AG09319 (cell line): ENCODE measurements at regions not wholly inside any gene's neighbourhood (a gene's known extent, or its start where the extent isn't known, plus 50 kb on each side); places are given as distances from the start of the nearest gene placed in this dataset.

ENCODE experiments used
- DNase-seq: peaks from one replicate; pipeline ENCODE4 v3.0.0-alpha.2; 2010; ENCODE audit warnings: low read depth; ENCODE audit errors: extremely low read depth
- TF ChIP-seq, protein P1 (sequence below): IDR thresholded peaks from 2 replicates; pipeline ENCODE4 v1.5.1; 2011; ENCODE audit warnings: low read depth, mild to moderate bottlenecking, inconsistent platforms, low read length, moderate library complexity

- no peak for DNase-seq
- TF ChIP-seq, protein P1, sequence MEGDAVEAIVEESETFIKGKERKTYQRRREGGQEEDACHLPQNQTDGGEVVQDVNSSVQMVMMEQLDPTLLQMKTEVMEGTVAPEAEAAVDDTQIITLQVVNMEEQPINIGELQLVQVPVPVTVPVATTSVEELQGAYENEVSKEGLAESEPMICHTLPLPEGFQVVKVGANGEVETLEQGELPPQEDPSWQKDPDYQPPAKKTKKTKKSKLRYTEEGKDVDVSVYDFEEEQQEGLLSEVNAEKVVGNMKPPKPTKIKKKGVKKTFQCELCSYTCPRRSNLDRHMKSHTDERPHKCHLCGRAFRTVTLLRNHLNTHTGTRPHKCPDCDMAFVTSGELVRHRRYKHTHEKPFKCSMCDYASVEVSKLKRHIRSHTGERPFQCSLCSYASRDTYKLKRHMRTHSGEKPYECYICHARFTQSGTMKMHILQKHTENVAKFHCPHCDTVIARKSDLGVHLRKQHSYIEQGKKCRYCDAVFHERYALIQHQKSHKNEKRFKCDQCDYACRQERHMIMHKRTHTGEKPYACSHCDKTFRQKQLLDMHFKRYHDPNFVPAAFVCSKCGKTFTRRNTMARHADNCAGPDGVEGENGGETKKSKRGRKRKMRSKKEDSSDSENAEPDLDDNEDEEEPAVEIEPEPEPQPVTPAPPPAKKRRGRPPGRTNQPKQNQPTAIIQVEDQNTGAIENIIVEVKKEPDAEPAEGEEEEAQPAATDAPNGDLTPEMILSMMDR: no peak
Observed at GRCh38 chr10:91335147-91335546, 75.0 kb upstream of the HECTD2 start.

DNA sequence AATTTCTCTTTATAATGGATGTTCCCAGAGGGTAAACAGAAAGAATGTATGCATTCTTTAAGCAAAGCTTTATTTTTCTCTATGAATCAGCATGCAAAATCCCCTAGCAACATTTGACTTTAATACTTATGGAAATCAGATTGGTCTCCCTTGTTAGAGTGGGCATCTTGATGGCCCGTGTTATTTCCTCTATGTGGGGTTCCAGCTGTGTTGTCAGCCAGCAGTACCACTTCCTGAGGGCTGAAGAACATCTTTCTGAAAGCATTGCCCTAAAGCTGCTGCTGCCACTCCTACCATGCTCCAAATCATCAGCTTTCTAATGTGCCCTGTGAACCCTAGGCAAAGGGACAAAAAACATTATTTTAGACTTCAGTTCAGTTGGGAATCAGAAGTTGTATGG, 70.4 kb upstream of the HECTD2 start:
- no peak for DNase-seq
- TF ChIP-seq, protein P1: no peak

- TF ChIP-seq, protein P1: no peak
- peak; percentile 47 for DNase-seq
Observed at GRCh38 chr10:91340613-91341362, 69.4 kb upstream of the HECTD2 start.

DNA sequence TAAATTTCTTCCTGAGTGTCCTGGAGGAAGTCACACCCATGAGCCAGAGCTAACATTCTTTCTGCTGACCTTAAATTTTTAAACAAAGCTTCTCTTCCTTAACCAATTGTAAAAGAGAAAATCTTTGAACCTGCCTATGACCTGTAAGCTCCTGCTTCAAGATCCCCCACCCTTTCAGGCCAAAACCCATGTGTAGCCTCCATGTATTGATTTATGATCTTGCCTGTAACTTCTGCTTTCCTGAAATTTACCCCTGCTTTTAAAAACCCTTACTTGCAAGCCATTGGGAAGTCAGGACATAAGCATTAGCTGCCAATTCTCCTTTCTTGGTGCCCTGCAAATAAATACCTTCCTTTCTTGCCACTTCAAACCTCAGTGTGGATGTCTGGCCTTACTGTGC, 68.5 kb upstream of the HECTD2 start:
- no peak for DNase-seq
- TF ChIP-seq, protein P1: no peak

GRCh38 chr10:91343010-91343409, 67.1 kb upstream of the HECTD2 start:
- TF ChIP-seq, protein P1: no peak
- no peak for DNase-seq

DNA sequence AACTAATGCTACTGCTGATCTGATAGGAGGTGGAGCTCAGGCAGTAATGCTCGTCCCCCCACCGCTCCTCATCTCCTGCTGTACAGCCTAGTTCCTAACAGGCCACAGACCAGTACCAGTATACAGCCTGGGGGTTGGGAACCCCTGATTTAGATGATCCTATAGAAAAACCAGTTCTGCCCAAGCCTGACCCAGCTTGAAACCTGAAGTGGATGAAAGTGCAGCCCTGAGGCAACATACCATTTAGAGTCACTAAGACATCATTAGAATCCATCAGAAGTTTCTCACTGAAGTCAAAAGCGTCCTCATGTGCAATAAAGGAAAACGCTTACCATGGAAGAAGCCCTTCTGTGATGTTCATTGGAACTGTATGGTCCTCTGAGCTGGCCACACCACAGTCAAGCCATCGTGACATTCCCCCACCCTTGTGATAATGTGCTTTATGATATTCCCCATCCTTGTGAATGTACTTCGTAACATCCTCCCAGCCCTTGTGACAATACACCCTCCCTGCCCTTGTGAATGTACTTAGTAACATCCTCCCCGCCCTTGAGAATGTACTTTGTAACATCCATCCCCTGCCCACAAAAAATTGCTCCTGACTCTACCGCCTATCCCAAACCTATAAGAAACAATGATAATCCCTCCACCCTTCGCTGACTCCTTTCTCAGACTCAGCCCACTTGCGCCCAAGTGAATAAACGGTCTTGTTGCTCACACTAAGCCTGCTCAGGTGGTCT, 65.9 kb upstream of the HECTD2 start:
- TF ChIP-seq, protein P1: no peak
- no peak for DNase-seq

DNA sequence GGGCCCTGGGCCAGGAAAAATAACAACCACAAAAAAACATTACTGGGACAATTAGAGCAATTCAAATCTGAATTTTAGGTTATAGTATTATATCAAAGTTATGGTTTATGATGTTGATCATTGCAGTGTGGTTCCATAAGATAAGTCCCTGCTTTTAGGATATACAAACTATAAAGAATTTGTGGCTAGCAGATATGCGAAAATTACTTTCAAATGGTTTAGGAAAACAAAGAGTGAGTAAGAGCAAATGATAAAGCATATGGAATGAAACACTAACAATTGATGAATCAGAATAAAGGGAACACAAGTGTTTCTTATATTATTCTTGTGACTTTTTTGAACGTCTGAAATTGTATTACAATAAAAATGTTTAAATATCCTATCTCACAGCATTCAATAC, 64.4 kb upstream of the HECTD2 start:
- no peak for DNase-seq
- TF ChIP-seq, protein P1: no peak
